DND-41 (cell line): ENCODE measurements at regions not wholly inside any gene's neighbourhood (a gene's known extent, or its start where the extent isn't known, plus 50 kb on each side); places are given as distances from the start of the nearest gene placed in this dataset.

Experiments used
- ATAC-seq: fragments of 200-7000 bp; cut with Tn5 transposase; 3 replicates; pipeline ENCODE4 v1.9.1; 2021; ENCODE audit warnings: low read depth; ENCODE audit not compliant: insufficient read depth
- DNase-seq: peaks from one replicate; pipeline ENCODE4 v3.0.0-alpha.2; 2020
- H2AFZ ChIP-seq: 2 replicates; pipeline ENCODE4 v1.6.0; 2012; ENCODE audit warnings: low read depth, low read length
- H3K27ac ChIP-seq: 2 replicates; pipeline ENCODE4 v1.5.1; 2012; ENCODE audit warnings: low read length, inconsistent platforms
- H3K27me3 ChIP-seq: fragments of 200-600 bp; sonication (generic); 2 replicates; pipeline ENCODE4 v1.6.0; 2012; ENCODE audit warnings: low read length, mild to moderate bottlenecking, inconsistent platforms; ENCODE audit not compliant: insufficient read depth, poor library complexity
- H3K36me3 ChIP-seq: 2 replicates; pipeline ENCODE4 v1.5.1; 2012; ENCODE audit warnings: low read length, inconsistent platforms; ENCODE audit not compliant: insufficient read depth
- H3K4me1 ChIP-seq: 2 replicates; pipeline ENCODE4 v1.5.1; 2012; ENCODE audit warnings: mild to moderate bottlenecking, low read length; ENCODE audit not compliant: insufficient read depth
- H3K4me2 ChIP-seq: 2 replicates; pipeline ENCODE4 v1.6.0; 2012; ENCODE audit warnings: mild to moderate bottlenecking, moderate library complexity, low read length, inconsistent platforms; ENCODE audit not compliant: insufficient read depth
- H3K4me3 ChIP-seq, 2 experiments: fragments of 200-600 bp in 1 of 2; shearing (Covaris generic) in 1 of 2; 2 replicates each; pipeline ENCODE4 v1.5.1; 2012 to 2016; ENCODE audit warnings: inconsistent platforms in 2 of 2, low read length in 2 of 2, mild to moderate bottlenecking in 2 of 2, low read depth in 1 of 2, moderate library complexity in 1 of 2
- H3K79me2 ChIP-seq: 2 replicates; pipeline ENCODE4 v1.6.0; 2012; ENCODE audit warnings: low read length, inconsistent platforms; ENCODE audit not compliant: insufficient read depth
- H3K9ac ChIP-seq: 2 replicates; pipeline ENCODE4 v1.6.0; 2012; ENCODE audit warnings: low read depth, mild to moderate bottlenecking, inconsistent platforms, low read length, moderate library complexity
- H3K9me3 ChIP-seq: 2 replicates; pipeline ENCODE4 v1.5.1; 2012; ENCODE audit warnings: low read length, moderate library complexity, mild to moderate bottlenecking, inconsistent platforms; ENCODE audit not compliant: insufficient read depth, severe bottlenecking
- H4K20me1 ChIP-seq: 2 replicates; pipeline ENCODE4 v1.6.0; 2012; ENCODE audit warnings: low read length; ENCODE audit not compliant: insufficient read depth
- EZH2 ChIP-seq: IDR thresholded peaks from 3 replicates; pipeline ENCODE4 v1.6.1; 2012; ENCODE audit warnings: borderline replicate concordance, low read depth, mild to moderate bottlenecking, moderate library complexity, low read length, inconsistent platforms; ENCODE audit not compliant: severe bottlenecking
- TF ChIP-seq, protein P1 (sequence below): IDR thresholded peaks from 2 replicates; pipeline ENCODE4 v1.5.1; 2012; ENCODE audit warnings: borderline replicate concordance, low read length, moderate library complexity, mild to moderate bottlenecking; ENCODE audit not compliant: poor library complexity, severe bottlenecking; ENCODE audit errors: extremely low read depth

DNA sequence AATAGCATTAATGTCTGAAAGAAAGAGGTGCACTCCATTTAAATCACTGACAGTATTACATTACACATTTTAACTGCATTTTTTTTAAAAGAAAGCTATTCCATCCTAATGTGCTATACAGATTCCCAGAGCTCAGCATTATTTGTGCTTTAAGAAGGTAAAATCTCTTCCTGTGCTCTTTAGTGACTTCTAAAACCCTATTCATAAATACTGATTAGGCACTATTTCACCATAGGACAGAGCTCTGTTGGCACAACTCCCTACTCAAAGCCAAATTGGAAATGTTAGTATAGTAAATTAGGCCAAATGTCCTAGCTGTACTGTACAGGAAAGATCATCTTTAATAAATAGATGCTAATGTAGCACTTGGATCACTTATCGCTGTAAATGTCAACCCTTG is 262.5 kb downstream of the TUSC1 start:
- Histone ChIP-seq H3K79me2 (no peaks in the 10 kb centered on the region), H3K27ac (no peak overlapping the region), H3K4me2 (no peak overlapping the region), H3K4me1 (no peaks in the 10 kb centered on the region), H2AFZ (no peak overlapping the region), H3K36me3 (no peaks in the 10 kb centered on the region), H3K9me3 (no peaks in the 10 kb centered on the region), H3K4me3 (no peak overlapping the region), H3K9ac (no peak overlapping the region), H4K20me1 (no peaks in the 10 kb centered on the region), H3K27me3 (no peaks in the 10 kb centered on the region)
- DNase-seq = no peak
- TF ChIP-seq, protein P1, sequence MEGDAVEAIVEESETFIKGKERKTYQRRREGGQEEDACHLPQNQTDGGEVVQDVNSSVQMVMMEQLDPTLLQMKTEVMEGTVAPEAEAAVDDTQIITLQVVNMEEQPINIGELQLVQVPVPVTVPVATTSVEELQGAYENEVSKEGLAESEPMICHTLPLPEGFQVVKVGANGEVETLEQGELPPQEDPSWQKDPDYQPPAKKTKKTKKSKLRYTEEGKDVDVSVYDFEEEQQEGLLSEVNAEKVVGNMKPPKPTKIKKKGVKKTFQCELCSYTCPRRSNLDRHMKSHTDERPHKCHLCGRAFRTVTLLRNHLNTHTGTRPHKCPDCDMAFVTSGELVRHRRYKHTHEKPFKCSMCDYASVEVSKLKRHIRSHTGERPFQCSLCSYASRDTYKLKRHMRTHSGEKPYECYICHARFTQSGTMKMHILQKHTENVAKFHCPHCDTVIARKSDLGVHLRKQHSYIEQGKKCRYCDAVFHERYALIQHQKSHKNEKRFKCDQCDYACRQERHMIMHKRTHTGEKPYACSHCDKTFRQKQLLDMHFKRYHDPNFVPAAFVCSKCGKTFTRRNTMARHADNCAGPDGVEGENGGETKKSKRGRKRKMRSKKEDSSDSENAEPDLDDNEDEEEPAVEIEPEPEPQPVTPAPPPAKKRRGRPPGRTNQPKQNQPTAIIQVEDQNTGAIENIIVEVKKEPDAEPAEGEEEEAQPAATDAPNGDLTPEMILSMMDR = no peak
- TF ChIP-seq EZH2 = no peak
- no peak for ATAC-seq

DNA sequence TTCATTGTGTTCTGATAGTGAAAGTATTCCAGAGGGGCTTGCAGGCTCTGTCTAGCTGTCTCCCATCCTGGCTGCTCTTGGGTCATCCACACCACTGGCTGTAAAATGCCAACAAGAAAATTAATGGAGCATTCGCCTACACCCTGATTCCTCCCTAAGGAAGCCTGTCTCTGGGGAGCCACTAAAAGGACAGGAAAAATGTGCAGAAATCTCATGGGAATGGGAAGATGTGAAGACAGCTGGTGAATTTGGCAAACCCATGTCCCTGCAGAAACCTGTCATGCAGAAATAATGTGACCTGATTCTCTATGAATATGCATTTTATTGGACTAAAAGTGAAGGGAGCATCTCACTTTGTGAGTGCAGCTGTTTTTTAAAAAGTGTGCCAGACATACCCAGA is 265.6 kb downstream of the TUSC1 start:
- Histone ChIP-seq H3K27ac (no peak overlapping the region), H2AFZ (no peak overlapping the region), H3K4me3 (no peak overlapping the region), H3K4me2 (no peak overlapping the region), H3K79me2 (no peaks in the 10 kb centered on the region), H4K20me1 (no peaks in the 10 kb centered on the region), H3K9me3 (no peaks in the 10 kb centered on the region), H3K27me3 (no peaks in the 10 kb centered on the region), H3K4me1 (no peaks in the 10 kb centered on the region), H3K36me3 (no peaks in the 10 kb centered on the region), H3K9ac (no peak overlapping the region)
- ATAC-seq (no peak), DNase-seq (no peak)
- TF ChIP-seq EZH2 = no peak
- TF ChIP-seq, protein P1 = no peak

DNA sequence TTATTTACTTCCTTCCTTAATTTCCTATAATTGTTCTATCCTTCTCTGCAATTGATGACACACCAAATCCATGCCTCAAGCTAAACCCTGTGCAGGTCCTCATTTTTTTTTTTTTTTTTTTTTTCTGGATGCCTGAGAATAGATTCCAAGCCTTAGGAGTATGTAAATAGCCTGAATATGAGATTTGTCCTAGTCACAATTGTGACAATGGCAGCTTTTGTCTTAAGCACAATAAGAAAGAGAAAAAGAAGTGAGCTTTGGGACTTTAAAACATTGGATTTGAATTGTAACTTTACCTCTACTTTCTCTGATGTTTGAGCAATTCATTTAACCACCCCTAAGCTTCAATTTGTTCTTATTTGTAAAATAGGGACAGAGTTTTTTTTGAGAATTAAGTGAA is 280.5 kb downstream of the TUSC1 start:
- Histone ChIP-seq H3K79me2 (no peaks in the 10 kb centered on the region), H3K27me3 (no peaks in the 10 kb centered on the region), H3K27ac (no peak overlapping the region), H3K4me2 (no peak overlapping the region), H3K9me3 (no peaks in the 10 kb centered on the region), H3K4me1 (no peaks in the 10 kb centered on the region), H3K36me3 (no peaks in the 10 kb centered on the region), H3K4me3 (no peak overlapping the region), H4K20me1 (no peaks in the 10 kb centered on the region), H3K9ac (no peak overlapping the region), H2AFZ (no peak overlapping the region)
- DNase-seq (no peak), ATAC-seq (no peak)
- TF ChIP-seq, protein P1 = no peak
- no peak for TF ChIP-seq EZH2

DNA sequence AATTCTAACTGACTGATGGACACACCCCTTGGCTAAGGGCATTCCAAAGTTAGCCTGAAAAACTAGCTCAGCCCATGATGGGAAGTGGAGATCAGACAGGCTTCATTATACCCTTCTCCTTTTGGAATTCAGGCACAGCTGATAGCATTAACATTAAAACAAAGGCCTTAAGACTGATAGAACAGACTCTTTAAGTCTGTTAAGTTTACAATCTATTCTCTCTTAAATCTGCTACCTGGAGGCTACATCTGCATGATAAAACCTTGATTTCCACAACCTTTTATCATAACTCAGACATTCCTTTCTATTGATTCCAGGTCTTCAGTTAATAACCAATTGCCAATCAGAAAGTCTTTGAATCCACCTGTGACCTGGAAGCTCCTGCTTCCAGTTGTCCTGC is 281.4 kb downstream of the TUSC1 start:
- Histone ChIP-seq H2AFZ (no peak overlapping the region), H3K36me3 (no peaks in the 10 kb centered on the region), H3K4me2 (no peak overlapping the region), H3K79me2 (no peaks in the 10 kb centered on the region), H3K27ac (no peak overlapping the region), H3K9ac (no peak overlapping the region), H4K20me1 (no peaks in the 10 kb centered on the region), H3K9me3 (no peaks in the 10 kb centered on the region), H3K4me3 (no peak overlapping the region), H3K27me3 (no peaks in the 10 kb centered on the region), H3K4me1 (no peaks in the 10 kb centered on the region)
- DNase-seq (no peak), ATAC-seq (no peak)
- TF ChIP-seq, protein P1 = no peak
- TF ChIP-seq EZH2 = no peak
